Activated CD4-positive, alpha-beta T cell treated with anti-CD3 and anti-CD28 coated beads, Interleukin-2, amount 50 U/mL, for 1 hour (primary cell): ENCODE measurements at regions not wholly inside any gene's neighbourhood (a gene's known extent, or its start where the extent isn't known, plus 50 kb on each side); places are given as distances from the start of the nearest gene placed in this dataset.

ENCODE experiments used
- DNase-seq: peaks from one replicate; pipeline ENCODE4 v3.0.0-alpha.2; 2020

DNA sequence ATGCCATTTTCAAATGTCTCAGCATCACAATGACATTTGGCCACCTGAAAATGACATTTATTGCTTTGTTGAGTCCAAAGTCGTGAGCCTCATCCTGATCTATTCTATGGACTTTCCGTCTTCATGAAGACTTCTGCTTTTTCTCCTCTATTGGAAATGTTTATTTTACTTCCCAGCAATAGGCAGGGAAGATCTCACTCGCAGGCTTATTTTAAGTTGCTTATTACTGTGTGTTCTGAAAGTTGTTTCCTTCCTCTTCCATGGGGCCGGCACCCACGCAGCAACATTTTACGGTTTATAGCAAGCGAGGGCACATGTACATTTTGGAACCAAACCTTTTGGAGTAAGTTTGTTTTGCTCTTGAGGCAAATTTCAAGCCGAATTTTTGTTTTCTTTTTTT, 221.0 kb upstream of the KLF6 start:
- DNase-seq = no peak

DNA sequence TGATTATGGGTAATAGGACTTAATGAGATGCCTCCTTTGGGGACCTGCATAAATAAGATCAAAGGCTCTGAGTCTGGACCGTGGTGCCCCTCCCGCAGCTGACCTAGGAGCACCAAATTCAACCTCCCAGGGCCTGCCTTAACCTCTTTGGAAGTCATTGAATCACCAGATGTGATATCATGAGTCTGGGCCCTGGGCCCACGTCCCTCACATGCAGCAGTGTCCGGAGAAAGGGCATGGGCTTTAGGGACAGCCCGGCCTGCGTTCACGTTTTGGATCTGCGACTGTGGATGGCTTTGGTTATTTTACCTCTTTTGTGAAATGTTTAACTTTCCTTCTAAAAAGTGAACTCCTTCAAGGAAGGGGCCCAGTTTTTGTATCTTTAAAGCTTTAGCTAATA, 220.0 kb upstream of the KLF6 start:
- no peak for DNase-seq

DNA sequence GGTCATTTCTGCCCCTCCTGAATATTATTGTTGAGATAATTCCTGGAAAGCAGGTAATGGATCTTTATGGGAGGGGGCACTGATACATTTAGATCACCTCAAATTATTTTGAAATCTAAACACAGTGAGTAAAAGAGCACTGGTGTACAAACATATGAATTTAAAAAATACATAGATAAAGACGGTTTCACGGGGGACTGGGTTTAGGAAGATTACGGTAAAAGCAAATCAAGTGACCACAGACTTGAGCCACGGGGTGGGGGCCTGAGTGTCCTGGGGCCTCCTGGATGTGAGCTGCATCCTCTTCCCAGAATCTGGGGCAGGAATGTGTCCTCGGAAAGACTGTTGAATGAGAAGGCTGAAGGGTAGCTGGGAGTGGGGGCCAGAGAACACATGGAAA, 219.1 kb upstream of the KLF6 start:
- DNase-seq = no peak

DNA sequence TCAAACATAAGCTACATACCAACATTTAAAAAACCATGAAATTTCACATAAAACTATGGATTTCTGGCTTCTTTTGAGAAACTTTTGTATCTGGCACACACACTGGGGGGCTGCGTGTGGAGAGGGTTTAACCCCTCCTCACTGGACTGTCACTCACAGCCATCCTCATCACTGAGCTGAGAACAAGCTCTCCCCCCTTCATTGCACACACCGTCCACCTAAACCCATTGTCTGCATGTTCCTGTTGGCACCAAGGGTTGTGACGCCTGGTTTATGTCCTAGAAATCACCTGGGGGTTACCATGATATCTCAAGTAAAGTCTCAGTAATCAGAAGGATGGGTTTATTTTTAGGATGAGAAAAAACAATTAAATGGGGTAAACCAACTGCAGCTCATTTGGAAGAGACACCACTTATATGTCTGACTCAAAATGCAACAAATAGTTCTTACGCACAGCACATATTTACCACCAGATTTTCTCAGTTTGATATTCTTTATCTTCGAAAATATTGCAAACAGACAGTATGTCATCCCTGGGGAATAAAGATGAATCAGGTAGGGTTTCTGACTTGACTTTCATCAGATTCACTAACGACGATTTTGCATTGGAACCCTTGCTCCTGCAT, 218.5 kb upstream of the KLF6 start:
- DNase-seq = no peak

DNA sequence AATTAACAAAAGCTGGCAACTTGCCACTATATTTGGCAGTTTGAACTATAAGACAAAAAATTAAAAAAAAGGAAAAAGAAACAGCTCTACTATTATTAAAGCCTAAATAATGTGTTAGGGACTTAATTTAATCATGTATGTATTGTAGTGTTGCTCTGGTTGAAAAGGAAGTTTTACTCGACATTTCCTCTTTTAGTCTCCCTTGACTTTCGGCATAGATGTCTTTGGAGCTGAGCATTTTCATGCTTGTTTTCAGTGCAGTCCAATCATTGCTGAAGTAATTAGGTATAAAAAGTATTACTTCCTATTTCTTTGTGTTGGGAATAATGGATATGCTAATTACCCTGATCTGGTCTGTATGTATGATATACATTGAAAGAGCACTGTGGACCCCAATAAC, 216.8 kb upstream of the KLF6 start:
- no peak for DNase-seq

DNA sequence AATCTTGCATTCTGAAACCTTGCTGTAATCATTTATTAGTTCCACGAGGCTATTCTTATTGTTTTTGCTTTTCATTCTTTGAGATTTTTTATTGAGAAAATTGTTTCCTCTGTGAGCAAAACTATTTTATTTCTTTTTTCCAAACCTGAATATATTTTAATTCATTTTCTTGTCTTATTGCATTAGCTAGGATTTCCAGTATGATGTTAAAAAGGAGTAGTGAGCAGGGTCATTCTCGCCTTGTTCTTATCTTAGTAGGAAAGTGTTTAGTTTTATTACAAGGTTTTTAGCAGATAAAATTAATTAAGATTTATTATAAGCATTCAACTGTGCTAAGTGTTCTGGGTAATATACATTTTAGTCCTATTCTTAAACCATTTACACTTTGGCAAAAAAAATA, 214.6 kb upstream of the KLF6 start:
- no peak for DNase-seq

DNA sequence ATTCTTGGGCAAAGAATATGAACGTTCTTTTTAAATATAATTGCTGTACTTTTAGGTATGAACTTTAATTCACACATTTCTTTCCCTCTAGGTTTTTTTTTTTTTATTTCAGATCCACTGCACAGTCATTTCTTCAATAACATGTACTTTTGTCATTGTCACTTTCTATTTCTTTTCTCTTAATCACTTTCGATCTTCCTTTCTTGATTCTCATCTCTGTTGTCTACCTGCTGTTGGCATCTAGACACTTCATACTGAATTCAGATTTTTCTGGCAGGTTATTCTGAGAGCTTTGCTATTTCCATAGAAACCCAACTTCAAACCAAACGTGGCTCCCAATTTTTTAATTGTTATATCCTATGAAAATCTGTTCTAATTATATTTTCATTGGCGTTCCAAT, 211.7 kb upstream of the KLF6 start:
- DNase-seq = no peak

DNA sequence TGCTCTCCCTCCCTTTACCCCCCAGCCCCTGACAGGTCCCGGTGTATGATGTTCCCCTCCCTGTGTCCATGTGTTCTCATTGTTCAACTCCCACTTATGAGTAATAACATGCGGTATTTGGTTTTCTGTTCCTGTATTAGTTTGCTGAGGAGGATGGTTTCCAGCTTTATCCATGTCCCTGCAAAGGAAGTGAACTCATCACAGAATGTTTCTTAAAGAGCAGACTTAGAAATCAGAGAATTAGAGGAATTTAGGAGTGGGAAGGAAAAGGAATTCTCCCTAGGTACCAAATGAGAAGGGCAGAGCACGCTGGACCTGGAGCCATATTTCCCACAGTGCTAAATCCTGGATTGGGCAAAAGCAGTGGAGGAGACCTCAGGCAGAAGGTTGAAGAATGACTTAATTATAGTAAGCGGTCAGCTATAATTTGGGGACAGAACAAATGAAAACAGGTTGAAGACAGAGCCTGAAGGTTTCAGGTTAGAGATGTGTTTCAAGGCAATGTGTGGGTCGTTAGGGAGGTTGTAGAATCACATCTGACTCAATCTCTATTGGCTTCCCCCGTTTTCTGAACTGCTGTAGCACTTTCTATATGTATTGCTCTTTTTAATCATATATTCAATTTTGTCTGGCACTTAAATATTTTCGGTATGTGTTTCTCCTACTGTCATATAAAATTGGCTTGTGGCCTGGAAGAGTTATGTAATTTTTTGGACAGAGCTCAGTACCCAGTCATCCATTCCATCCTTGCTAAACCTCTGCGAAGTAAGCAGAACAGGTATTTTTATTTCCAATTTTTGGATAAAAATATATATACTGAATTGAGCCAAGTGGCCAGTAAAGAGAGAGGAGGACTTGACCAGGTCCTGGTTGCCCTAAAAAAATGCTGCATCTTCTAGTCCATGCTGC, 210.5 kb upstream of the KLF6 start:
- no peak for DNase-seq

DNA sequence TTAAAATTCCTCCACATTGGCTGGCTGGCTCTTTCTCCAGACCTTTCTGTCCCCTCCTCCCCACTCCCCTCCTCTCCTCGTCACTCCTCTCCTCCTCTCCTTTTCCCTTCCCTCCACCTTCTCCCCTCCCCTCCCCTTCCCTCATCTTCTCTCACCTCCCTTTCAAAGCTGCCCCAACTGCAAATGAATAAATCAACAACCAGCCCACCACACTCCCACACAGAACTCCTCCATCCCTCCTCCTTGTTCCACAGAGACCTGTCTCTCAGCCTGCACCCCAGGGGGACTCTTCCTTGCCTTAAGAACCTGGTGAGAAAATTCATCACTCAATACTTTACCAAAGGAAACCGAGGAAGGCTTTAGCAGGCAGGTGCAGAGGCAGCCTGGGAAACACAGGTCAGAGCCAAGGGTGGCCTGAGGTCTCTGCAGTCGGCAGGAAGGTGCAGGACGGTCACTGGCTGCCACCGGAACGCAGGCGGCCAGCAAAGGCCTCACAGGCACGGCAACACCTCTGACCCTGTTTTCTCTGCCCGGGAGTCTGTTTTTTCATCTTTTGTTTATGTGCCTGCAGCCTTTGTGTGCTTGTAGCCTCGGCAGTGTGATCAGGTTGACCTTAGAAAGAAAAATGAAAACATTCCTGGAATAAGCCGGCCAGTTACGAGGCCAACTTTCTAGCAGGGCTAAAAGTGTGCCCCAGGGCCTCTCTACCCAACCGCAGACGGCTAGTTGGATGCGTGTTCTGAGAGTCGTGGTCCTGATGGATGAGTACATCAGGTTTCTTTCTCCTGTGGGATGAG, 207.6 kb upstream of the KLF6 start:
- no peak for DNase-seq

DNA sequence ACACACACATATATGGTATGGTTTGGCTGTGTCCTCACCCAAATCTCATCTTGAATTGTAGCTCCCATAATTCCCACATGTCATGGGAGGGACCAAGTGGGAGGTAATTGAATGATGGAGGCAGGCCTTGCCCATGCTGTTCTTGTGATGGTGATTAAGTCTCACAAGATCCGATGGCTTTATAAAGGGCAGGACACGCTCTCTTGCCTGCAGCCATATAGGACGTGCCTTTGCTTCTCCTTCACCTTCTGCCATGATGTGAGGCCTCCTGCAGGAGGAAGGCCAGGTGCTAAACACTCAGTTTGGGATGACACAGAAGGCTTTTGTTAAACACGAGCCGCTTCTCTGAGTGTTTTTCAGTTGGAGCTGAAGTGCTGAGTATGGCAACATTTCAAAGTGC, 205.3 kb upstream of the KLF6 start:
- no peak for DNase-seq

DNA sequence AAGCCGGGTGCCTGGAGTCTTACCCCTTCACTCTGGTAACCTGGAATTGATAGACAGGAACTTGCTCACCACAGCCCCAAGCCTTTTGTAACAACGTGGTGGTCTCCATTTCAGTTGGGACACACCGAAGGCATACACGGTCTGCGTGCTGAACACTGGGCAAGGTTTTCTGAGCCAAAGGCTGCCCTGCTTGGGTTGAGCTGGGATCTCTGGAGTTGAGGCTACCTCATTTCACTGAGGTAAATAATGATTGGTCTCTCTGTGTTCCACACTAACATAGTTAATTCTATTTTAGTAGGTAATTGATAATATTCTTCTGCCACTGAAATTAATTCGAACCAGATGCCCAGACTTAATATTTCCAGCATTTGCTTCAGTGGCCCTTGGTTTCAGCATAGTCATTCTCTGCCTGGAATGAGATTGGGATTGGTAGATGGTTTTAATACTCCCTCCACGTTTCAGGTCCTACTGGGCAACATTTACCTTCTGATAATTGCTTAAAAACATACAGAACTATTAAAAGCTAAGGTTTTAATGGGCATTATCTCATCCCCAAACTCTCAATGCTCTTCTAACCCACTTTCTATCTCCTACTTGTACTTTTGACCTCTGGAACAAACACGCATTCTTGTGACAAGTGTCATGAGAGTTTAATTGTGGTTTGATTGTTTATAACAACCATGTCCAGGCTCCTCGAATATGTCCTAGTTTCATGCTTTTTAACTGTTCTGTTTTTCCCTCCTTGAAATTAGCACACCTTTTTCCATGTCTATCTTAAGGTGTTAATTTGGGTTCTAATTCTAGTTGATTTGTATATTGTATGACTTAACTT, 202.3 kb upstream of the KLF6 start:
- DNase-seq = no peak

DNA sequence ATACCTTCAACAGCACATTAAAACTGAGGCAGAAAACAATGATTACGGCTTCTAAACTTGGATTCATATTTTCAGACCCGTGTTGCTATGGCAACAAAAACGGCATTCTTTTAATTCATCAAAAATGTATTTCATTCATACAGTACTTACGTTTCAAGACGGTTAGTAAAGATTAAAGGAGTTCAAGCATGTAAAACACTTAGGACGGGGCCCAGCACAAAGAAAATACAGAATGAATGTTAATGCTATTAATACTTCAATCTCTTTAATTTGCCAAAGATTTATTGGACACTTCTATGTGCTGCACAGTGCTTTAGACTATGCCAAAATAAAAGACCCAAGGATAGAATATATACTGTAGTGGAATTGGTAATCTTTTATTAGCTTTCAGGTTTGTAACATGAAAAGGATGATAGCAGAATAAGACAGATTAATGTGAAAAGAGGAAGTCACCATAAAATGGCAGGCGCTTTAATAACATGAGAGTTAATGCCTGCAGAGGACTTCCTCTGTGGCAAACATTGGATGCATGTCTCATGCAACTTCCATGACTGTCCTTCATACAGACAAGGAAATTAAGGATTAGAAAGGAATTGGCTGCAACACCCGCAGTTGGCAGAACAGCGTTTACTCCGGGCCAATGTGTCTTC, 201.6 kb upstream of the KLF6 start:
- DNase-seq = no peak

DNA sequence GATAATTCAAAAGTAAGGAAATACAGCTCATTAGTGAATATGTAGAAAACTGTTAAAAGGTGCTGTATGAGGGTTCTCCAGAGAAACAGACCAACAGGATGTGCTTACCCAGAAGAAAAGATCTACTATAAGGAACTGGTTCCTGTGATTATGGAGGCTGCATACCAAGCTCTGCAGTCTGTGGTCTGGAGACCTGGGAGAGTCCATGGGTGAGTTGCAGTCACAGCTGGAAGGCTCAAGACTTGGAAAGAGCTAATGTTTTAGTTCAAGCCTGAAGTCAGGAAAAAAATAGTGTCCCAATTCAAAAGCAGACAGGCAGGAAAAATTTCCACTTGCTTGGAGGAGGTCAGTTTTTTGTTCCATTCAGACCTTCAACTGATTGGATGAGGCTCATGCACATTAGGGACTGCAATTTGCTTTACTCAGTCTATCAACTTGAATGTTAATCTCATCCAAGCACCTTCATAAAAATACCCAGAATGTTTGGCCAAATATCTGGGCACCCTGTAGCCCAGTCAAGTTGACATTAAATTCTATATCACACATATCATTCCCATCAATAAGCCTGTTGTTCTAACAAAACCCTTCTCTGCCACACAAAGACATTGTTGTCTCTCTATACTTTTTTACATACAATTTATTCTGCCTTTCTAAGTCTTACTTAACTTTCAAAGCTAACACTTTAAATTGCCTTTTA, 197.9 kb upstream of the KLF6 start:
- DNase-seq = no peak

DNA sequence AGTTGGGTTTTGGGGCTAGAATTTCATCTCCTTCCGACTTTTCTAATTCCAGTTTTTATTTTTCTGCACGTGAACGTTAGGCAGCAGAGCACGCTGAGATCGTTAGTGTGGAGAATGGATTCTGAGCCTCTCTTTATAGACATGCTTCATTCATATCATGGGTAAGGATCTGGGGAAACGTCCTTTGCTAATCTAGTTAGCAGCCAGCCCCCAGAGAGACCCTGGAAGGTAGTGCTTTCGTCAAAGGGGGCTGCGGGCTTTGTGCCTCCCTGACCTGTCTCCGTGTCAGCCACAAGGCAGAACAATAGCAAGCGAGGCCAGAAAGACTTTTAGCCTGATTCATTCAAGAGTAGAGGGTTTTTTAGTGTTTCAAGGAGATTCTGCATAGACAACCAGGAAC, 196.3 kb upstream of the KLF6 start:
- DNase-seq = no peak

DNA sequence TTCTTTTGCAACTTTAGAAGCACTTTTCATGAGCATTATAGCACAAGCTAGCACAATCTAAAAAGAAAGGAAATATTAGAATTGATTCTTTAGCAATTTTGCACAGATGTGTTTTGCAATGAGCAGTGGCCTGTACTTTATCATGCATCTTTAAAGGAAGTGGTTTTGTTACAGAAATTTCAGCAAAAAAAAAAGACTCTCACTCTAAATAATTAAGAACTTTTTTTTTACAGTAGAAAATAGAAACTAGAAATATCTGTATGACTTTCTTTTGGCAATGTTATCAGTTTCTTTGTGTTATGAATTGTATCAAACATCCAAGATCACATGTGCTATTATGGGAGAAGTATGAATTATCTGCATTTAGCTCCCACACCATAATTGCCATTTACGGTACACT, 195.7 kb upstream of the KLF6 start:
- no peak for DNase-seq

DNA sequence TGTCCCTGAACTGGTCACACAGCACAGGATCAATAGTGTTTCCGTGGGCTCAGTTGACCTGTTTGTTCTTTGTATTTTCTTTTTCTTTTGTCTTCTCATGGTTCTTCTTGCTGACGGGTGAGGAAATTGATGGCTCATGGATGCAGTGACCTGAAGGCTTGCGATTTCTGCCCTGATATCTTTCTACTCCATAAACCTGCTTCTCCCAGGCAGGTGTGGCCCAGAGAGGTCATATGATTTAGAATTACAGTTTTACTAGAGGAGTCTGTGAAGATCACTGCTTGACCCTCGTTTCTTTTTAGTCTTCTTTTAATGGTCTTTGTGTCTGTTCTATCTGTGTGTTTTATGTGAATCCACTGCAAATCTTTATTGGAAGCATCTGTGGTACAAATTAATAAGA, 195.1 kb upstream of the KLF6 start:
- DNase-seq = no peak

DNA sequence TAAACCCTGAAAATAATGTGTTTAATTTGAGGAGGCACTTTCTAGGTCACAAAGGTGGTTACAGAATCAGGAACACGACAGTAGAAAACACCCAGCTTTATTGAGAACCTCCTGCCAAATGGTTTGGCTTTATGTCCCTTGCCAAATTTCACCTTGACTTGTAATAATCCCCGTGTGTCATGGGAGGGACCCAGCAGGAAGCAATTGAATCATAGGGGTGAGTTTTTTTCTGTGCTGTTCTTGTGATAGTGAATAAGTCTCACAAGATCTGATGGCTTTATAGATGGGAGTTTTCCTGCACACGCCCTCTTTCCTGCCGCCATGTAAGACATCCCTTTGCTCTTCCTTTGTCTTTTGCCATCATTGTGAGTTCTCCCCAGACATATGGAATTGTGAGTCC, 193.8 kb upstream of the KLF6 start:
- no peak for DNase-seq

DNA sequence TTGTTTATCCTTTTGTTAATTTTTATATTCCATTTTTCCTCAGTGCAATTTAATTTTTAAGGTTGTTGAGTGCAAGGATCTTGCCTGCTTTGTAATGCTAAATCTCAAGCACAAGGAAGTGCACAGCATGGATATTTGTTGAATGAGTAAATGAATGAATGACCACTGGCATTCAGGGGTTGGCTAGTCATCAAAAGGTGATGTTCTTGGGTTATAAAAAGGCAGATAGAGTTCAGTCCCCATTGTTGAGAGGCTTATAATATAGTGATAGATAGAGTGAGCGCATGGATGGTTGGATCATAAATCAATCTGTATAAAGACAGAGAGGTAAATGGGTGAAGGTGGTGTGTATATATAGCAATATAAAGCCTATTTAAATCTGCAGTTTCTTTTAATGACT, 193.2 kb upstream of the KLF6 start:
- DNase-seq = no peak

DNA sequence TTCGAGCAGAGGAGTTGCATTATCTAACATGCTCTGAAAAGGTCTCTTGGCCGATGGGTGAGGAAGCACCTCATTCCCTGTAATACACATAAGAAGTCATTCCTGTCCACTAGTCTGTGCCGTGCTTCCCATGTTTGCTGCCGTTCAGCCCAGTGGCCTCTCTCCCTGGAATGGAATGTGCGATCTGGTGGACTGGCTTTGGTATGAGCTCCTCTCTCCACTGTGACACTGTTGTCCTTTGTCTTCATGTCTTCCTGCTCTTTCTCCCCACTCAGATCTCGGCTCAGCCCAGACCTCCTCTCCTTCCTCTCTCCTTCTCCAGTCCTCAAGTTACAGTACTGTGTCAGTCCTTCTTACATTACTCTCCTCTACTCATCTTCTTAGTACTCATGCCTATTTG, 192.8 kb upstream of the KLF6 start:
- DNase-seq = no peak

DNA sequence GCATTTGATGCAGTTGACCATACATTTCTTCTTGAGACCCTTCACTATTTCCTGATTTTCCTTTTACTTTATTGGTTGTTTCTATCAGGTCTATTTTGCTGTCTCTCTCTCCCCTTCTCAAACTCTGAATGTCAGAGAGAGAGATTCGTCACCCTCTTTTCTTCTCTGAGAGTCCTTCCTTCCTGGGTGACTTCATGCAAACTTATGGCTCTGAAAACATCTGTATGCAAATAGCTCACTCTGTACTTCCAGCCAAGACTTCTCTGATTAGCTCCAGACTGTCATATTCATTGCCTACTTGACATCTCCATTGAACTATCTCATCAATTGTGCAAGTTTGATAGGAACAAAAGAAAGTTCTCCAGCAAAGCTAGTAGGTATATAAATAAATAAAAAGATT, 191.7 kb upstream of the KLF6 start:
- DNase-seq = no peak

DNA sequence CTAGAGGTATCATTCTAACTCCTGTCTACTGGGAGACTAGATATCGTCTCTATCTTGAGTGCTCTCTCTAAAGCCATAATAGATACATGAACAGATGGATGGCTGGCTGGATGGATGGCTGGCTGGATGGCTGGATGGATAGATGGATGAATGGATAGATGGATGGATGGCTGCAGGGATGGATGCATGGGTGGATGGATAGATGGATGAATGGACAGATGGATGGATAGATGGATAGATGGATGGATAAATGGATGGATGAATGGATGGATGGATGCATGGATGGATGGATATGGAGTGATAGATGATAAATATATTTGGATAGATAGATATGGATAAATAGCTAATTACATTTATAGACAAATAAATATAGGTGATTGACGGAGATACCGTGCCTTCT, 191.2 kb upstream of the KLF6 start:
- no peak for DNase-seq

DNA sequence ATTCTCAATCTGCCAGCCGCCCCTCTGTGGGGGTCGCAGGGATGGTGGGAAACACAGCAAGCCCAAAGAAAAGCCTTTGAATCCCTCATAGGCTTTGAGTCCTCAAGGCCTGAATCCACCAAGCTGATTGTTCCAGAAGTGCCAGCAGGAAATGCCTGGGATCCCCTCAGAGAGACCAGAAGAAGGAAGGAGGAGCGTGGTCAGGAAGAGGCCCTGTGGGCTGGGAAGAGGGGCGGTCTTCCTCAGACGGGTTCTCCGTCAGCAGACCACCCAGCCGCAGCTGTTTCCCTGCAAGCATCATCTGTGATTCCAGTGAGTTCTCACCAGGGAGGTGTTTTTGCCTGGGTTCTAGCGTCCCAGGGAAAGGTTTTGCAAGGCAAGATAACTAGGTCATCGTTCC, 190.0 kb upstream of the KLF6 start:
- no peak for DNase-seq
